Transverse colon (tissue), 4 donors: ENCODE measurements at regions not wholly inside any gene's neighbourhood (a gene's known extent, or its start where the extent isn't known, plus 50 kb on each side); places are given as distances from the start of the nearest gene placed in this dataset.

Experiments used
- EP300 ChIP-seq: sonication (generic); formaldehyde crosslinking; IDR thresholded peaks from one replicate; pipeline ENCODE4 v1.6.1; 2017; ENCODE audit warnings: antibody characterized with exemption, low read depth
- POLR2A ChIP-seq: fragments of 450-650 bp; IDR thresholded peaks from one replicate; pipeline ENCODE4 v1.6.1; 2016; ENCODE audit warnings: antibody characterized with exemption, mild to moderate bottlenecking, moderate library complexity
- POLR2AphosphoS5 ChIP-seq, 3 donors: sonication (generic); formaldehyde crosslinking; IDR thresholded peaks; one replicate each; pipeline ENCODE4 v1.6.1; 2016; ENCODE audit warnings: antibody characterized with exemption in 3 of 3
- TF ChIP-seq, protein P1 (sequence below), 5 experiments: fragments of 200-600 bp in 3 of 5; fragments of 450-650 bp in 2 of 5; sonication (generic) in 3 of 5; IDR thresholded peaks; 1 replicate in 2 of 5; 2 replicates in 3 of 5; pipeline ENCODE4 v1.5.1; 2016 to 2017; ENCODE audit warnings: antibody characterized with exemption in 5 of 5, inconsistent platforms in 3 of 5, mild to moderate bottlenecking in 2 of 5, moderate library complexity in 1 of 5

GRCh38 chr12:25054783-25055144 is 105.9 kb upstream of the BCAT1 start:
- TF ChIP-seq, protein P1, sequence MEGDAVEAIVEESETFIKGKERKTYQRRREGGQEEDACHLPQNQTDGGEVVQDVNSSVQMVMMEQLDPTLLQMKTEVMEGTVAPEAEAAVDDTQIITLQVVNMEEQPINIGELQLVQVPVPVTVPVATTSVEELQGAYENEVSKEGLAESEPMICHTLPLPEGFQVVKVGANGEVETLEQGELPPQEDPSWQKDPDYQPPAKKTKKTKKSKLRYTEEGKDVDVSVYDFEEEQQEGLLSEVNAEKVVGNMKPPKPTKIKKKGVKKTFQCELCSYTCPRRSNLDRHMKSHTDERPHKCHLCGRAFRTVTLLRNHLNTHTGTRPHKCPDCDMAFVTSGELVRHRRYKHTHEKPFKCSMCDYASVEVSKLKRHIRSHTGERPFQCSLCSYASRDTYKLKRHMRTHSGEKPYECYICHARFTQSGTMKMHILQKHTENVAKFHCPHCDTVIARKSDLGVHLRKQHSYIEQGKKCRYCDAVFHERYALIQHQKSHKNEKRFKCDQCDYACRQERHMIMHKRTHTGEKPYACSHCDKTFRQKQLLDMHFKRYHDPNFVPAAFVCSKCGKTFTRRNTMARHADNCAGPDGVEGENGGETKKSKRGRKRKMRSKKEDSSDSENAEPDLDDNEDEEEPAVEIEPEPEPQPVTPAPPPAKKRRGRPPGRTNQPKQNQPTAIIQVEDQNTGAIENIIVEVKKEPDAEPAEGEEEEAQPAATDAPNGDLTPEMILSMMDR (IDR thresholded peaks at IDR 0.05): no peak
- TF ChIP-seq POLR2AphosphoS5 (IDR thresholded peaks at IDR 0.05) (no peak), POLR2A (no peak), EP300 (no peak)
